Small intestine (tissue), 7 donors: ENCODE measurements at regions not wholly inside any gene's neighbourhood (a gene's known extent, or its start where the extent isn't known, plus 50 kb on each side); places are given as distances from the start of the nearest gene placed in this dataset.

Experiments
- DNase-seq, 2 donors: peaks; one replicate each; pipeline versions ENCODE4 v3.0.0 to v3.0.0-alpha.2; 2013
- FAIRE-seq: peaks from 2 replicates; lab custom pipeline; 2012; peaks lifted over from hg19 to GRCh38; lab: Jason Lieb, UNC
- H3K27ac ChIP-seq, 3 donors: one replicate each; pipeline ENCODE4 v1.5.1; 2013; ENCODE audit warnings: low read length in 2 of 3, mild to moderate bottlenecking in 2 of 3, control low read depth in 1 of 3, inconsistent platforms in 1 of 3, low read depth in 1 of 3, moderate library complexity in 1 of 3
- H3K27me3 ChIP-seq, 3 donors: one replicate each; pipeline ENCODE4 v1.6.1; 2013; ENCODE audit warnings: low read length in 3 of 3, inconsistent platforms in 1 of 3; ENCODE audit not compliant: control insufficient read depth in 3 of 3, insufficient read depth in 3 of 3
- H3K36me3 ChIP-seq, 3 donors: one replicate each; pipeline ENCODE4 v1.6.1; 2013; ENCODE audit warnings: low read length in 3 of 3, inconsistent platforms in 1 of 3, low read depth in 1 of 3, mild to moderate bottlenecking in 1 of 3, moderate library complexity in 1 of 3; ENCODE audit not compliant: control insufficient read depth in 3 of 3, insufficient read depth in 2 of 3
- H3K4me1 ChIP-seq, 3 donors: one replicate each; pipeline ENCODE4 v1.6.1; 2013; ENCODE audit warnings: low read length in 2 of 3, inconsistent platforms in 1 of 3, low read depth in 1 of 3, mild to moderate bottlenecking in 1 of 3, moderate library complexity in 1 of 3; ENCODE audit not compliant: control insufficient read depth in 3 of 3, insufficient read depth in 2 of 3
- H3K4me3 ChIP-seq, 3 donors: one replicate each; pipeline ENCODE4 v1.5.1; 2013; ENCODE audit warnings: low read length in 3 of 3, control low read depth in 1 of 3, inconsistent platforms in 1 of 3, low read depth in 1 of 3, mild to moderate bottlenecking in 1 of 3, moderate library complexity in 1 of 3
- H3K9me3 ChIP-seq, 2 donors: one replicate each; pipeline ENCODE4 v1.6.1; 2013; ENCODE audit warnings: low read depth in 1 of 2, low read length in 1 of 2; ENCODE audit not compliant: control insufficient read depth in 2 of 2, insufficient read depth in 1 of 2
- WGBS, 3 donors: extraction: QIAGEN DNeasy Blood & Tissue Kit; methylation state at CpG; one replicate each; pipeline ENCODE4 v1.1.7; 2013; 5-methylcytosine and 5-hydroxymethylcytosine counted together
- donor health status: healthy with polysubstance abuse.
- donor health status: control.
- donor health status: control.
- donor health status: Bipolar disorder and iron deficiency.
- donor health status: healthy.

DNA sequence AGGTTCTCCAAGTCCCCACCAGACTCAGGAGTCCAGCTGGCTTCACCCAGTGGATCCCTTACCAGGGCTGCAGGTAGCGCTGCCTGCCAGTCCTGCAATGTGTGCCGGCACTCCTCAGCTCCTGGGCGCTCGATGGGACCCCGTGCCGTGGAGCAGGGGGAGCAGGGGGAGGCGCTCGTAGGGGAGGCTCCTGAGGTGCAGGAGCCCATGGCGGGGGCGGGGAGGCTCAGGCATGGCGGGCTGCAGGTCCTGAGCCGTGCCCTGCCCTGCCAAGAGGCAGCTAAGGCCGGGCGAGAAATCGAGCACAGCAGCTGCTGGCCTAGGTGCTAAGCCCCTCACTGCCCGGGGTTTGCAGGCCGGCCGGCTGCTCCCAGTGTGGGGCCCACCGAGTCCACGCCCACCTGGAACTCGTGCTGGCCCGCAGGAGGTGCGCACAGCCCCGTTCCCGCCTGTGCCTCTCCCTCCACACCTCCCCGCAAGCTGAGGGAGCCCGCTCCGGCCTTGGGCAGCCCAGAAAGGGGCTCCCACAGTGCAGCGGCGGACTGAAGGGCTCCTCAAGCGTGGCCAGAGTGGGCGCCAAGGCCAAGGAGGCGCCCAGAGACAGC lies 792.9 kb upstream of the CCDC179 start:
- Histone ChIP-seq H3K9me3 (no peaks in the 10 kb centered on the region), H3K27ac (no peak overlapping the region), H3K27me3 (no peaks in the 10 kb centered on the region), H3K36me3 (no peaks in the 10 kb centered on the region), H3K4me3 (no peak overlapping the region), H3K4me1 (no peaks in the 10 kb centered on the region)
- no peak for FAIRE-seq
- DNase-seq: no peak
- WGBS, 3 donors: 89 to 96% (median 90%) methylated on average over 28 to 33 of the region's 33 CpGs

DNA sequence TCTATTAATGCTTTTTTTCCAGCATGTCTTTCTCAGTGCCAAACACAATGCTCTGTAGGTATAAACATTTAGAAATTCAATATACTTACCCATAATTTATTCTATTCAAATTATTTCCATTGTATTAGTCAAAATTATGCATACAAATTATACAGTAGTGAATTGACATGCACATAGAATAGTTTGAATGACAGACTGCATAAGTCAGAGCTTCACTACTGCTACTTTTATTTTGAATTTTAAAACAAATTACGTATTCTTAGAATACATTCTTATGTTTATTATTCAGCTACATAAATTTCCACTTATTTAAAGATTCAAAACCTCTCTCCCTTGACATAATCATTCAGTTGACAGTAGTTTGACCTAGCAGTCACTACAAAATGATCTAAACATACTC lies 808.0 kb upstream of the CCDC179 start:
- FAIRE-seq (no peak), DNase-seq (no peak)
- Histone ChIP-seq H3K27ac (no peak overlapping the region), H3K4me3 (no peak overlapping the region), H3K36me3 (no peaks in the 10 kb centered on the region), H3K27me3 (no peaks in the 10 kb centered on the region), H3K9me3 (no peaks in the 10 kb centered on the region), H3K4me1 (no peaks in the 10 kb centered on the region)
- WGBS, 3 donors: 64 to 78% (median 72%) methylated on average over 1 of the region's 1 CpG

DNA sequence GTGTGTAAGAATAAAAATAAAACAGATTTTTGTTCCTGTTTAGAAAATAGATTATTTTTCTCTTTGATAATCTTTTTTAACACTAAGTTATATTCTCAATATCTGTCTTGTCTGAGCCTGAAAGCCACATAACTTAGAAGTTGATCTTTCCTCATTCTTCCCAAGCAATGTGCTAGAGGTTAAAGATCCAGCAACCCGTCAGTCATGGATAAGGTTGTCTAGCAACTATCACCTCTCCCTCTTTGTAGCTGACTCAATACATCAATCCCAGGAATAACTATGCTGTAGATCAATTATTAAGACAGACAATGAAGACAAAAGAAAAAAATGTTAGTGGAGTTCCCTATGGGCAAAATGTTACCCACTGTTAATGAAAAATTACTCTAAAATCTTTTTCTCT lies 813.1 kb upstream of the CCDC179 start:
- Histone ChIP-seq H3K27me3 (no peaks in the 10 kb centered on the region), H3K4me3 (no peak overlapping the region), H3K27ac (no peak overlapping the region), H3K9me3 (no peaks in the 10 kb centered on the region), H3K4me1 (no peaks in the 10 kb centered on the region), H3K36me3 (no peaks in the 10 kb centered on the region)
- DNase-seq: peak; percentile 1 to 60
- WGBS, 3 donors: 14 to 58% (median 19%) methylated on average over 1 of the region's 1 CpG
- no peak for FAIRE-seq

DNA sequence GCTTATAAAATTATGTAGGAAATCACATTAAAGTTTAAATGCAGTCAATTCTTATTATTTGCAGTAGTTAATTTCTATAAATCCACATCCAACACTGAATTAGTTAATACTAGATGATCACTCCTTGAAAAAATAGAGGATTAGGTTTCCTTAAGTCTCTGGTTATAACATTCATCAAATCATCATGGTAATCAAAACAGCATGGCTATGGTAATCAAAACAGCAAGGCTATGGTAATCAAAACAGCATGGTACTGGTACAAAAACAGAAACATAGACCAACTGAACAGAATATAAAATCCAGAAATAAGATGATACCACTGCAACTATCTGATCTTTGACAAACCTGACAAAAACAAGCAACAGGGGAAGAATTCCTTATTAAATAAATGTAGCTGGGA lies 814.6 kb upstream of the CCDC179 start:
- Histone ChIP-seq H3K27me3 (no peaks in the 10 kb centered on the region), H3K9me3 (no peaks in the 10 kb centered on the region), H3K4me1 (no peaks in the 10 kb centered on the region), H3K27ac (no peak overlapping the region), H3K36me3 (no peaks in the 10 kb centered on the region), H3K4me3 (no peak overlapping the region)
- FAIRE-seq (no peak), DNase-seq (no peak)

DNA sequence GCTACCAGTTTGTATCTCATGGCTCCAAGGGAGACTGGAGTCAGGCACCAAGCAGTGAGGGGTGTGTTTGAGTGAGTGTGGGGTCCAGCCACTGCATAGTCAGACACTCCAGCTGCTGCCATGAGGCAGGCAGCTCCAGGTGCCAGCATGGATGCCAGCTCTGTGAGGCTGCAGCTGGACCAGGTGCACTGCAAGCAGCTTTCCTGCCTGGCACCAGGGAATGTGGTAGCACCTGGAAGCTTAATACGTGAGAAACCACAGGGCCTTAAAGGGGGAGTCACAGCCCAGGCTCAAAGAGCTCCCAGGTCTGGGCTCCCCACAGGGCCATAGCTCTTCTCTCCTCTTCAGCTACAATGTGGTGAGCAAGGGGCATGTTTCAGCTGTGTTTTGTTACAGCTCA lies 817.8 kb upstream of the LUZP2 start:
- DNase-seq: no peak
- Histone ChIP-seq H3K27me3 (no peaks in the 10 kb centered on the region), H3K4me3 (no peak overlapping the region), H3K9me3 (no peaks in the 10 kb centered on the region), H3K27ac (no peak overlapping the region), H3K36me3 (no peaks in the 10 kb centered on the region), H3K4me1 (no peaks in the 10 kb centered on the region)
- 50 to 81% (median 54%) methylated on average over 1 of the region's 1 CpG for WGBS, 3 donors
- no peak for FAIRE-seq

DNA sequence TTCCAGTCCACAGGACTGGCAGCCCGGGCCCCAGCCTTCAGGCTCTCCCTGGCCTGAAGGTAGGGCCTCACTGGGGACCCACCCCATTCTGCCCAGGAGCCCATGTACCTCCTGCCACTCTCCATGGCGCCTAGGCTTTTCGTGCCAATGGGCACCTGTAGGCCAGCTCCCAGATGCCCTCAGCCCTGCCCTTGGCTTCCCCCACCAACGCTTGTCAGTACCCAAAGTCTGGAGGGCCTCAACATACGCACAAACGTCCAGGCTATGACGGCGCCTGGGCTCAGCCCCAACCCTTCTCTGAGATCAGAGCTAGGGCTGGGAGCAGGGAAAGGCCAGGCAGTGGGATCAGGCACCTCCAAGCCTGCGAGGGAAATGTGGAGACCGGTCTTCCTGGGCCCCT lies 816.9 kb upstream of the LUZP2 start:
- Histone ChIP-seq H3K4me3 (no peak overlapping the region), H3K27me3 (no peaks in the 10 kb centered on the region), H3K36me3 (no peaks in the 10 kb centered on the region), H3K27ac (no peak overlapping the region), H3K4me1 (no peaks in the 10 kb centered on the region), H3K9me3 (no peaks in the 10 kb centered on the region)
- no peak for DNase-seq
- 75 to 91% (median 88%) methylated on average over 10 of the region's 10 CpGs for WGBS, 3 donors
- FAIRE-seq: no peak

DNA sequence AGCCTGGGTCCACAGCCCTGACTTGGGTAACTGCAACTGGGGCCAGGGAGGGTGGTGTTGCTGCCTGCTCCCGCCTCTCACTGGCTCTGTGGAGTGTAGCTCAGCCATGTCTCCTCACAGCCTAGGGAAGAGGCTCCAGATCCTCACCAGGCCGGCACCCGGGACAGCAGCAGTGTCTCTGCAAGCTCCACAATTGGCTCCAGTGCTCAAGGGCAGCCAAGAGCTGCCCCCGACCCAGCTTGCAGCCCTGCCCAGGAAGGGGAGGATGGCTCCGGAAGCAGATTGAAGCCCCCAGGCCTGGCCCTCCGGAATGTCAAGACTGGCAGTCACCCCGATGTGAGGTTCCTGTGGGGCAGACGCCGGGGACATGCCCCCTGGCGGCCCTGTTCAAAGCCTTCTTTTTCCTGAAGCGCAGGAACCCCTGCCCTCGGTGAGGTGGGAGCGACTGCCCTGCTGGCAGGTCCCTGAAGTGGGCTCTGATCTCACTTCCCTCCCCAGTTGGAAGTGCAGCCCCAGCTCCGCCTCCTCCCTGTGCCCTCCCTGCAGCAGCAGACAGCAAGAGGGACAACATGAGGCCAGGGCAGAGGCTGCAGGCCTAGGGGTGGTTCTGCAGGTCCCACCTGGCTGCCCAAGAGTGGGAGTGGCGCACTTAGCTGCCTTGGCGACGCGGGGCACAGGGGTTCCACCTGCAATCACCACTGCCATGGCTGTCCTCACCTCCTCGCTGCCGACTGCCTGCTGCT lies 816.2 kb upstream of the LUZP2 start:
- DNase-seq (no peak), FAIRE-seq (no peak)
- H3K9me3 ChIP-seq: no peaks in the 10 kb centered on the region
- no peaks in the 10 kb centered on the region for H3K36me3 ChIP-seq
- H3K27ac ChIP-seq: no peak overlapping the region
- no peak overlapping the region for H3K4me3 ChIP-seq
- H3K27me3 ChIP-seq: no peaks in the 10 kb centered on the region
- 85 to 93% (median 91%) methylated on average over 18 to 20 of the region's 20 CpGs for WGBS, 3 donors
- no peaks in the 10 kb centered on the region for H3K4me1 ChIP-seq

DNA sequence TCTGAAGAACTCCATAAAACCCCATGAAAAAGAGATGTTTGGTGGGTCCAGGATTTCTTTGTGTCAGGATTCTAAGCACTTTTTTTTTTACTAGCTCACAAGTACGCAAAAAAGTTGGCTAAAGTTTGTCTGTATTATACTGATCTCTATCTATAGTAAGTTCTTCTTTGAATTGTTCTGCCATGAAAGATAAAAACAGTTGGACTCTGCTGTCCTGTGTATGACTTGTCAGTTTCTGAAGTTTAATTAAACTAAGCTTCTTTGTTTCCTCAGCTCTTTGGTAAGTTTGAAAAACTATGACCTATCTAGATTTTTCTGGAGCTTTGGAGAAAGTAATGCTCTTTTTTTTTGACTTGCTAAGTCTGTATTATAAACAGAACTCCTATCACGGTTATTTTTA lies 812.2 kb upstream of the LUZP2 start:
- FAIRE-seq: no peak
- H3K4me3 ChIP-seq: no peak overlapping the region
- 62 to 77% (median 71%) methylated on average over 2 of the region's 2 CpGs for WGBS, 3 donors

DNA sequence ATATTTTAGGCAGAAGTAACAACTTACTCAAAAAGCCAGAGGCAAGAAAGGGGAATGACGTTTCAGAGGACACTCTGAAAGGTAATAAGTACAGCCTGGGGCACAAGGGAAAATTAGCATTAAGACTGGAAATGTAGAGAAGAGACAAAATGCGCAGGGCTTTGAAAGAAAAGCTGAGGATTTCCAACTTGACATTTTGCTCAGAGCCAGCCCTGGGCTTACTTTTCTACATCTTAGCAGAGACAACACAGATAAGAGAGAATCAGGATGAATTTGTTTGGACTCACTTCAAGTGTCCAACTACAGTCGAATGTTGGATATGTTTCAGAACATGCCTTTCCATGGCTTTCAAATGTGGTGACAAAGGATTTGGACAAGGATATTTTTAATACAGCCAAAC lies 808.9 kb upstream of the LUZP2 start:
- FAIRE-seq: no peak
- H3K27ac ChIP-seq: no peak overlapping the region
- no peaks in the 10 kb centered on the region for H3K27me3 ChIP-seq
- no peaks in the 10 kb centered on the region for H3K9me3 ChIP-seq
- 78 to 85% (median 83%) methylated on average over 3 of the region's 3 CpGs for WGBS, 3 donors
- H3K4me3 ChIP-seq: no peak overlapping the region
- H3K36me3 ChIP-seq: no peaks in the 10 kb centered on the region
- H3K4me1 ChIP-seq: no peaks in the 10 kb centered on the region
- no peak for DNase-seq

More for the DNA sequence above, 812.2 kb upstream of the LUZP2 start:
- no peaks in the 10 kb centered on the region for H3K4me1 ChIP-seq
- H3K27me3 ChIP-seq: no peaks in the 10 kb centered on the region
- no peaks in the 10 kb centered on the region for H3K9me3 ChIP-seq
- no peak overlapping the region for H3K27ac ChIP-seq
- DNase-seq: no peak
- H3K36me3 ChIP-seq: no peaks in the 10 kb centered on the region
